Thyroid gland (tissue), 4 donors: ENCODE measurements at regions not wholly inside any gene's neighbourhood (a gene's known extent, or its start where the extent isn't known, plus 50 kb on each side); places are given as distances from the start of the nearest gene placed in this dataset.

Source experiments
- POLR2A ChIP-seq, 2 donors: fragments of 450-650 bp; IDR thresholded peaks; one replicate each; pipeline ENCODE4 v1.6.1; 2017; ENCODE audit warnings: antibody characterized with exemption in 2 of 2, mild to moderate bottlenecking in 2 of 2, moderate library complexity in 1 of 2
- TF ChIP-seq, protein P1 (sequence below), 6 experiments: fragments of 200-600 bp in 3 of 6; fragments of 450-650 bp in 3 of 6; sonication (generic) in 3 of 6; IDR thresholded peaks; one replicate each; pipeline ENCODE4 v1.5.1; 2016 to 2019; ENCODE audit warnings: antibody characterized with exemption in 6 of 6, mild to moderate bottlenecking in 2 of 6, inconsistent platforms in 1 of 6, moderate library complexity in 1 of 6

DNA sequence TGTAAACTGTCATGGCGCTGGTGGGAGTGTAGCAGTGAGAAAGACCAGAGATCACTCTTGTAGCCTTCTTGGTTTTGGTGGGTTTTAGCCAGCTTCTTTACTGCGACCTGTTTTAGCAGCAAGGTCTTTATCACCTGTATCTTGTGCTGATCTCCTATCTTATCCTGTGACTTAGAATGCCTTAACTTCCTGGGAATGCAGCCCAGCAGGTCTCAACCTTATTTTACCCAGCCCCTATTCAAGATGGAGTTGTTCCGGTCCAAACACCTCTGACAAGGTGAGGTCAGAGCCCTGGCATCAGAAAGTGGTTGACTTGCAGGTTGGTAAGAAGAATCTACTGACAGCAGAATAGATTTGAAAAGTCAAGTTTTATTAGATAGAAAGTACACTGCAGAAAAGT, 55.0 kb upstream of the MSH6 start:
- TF ChIP-seq, protein P1, sequence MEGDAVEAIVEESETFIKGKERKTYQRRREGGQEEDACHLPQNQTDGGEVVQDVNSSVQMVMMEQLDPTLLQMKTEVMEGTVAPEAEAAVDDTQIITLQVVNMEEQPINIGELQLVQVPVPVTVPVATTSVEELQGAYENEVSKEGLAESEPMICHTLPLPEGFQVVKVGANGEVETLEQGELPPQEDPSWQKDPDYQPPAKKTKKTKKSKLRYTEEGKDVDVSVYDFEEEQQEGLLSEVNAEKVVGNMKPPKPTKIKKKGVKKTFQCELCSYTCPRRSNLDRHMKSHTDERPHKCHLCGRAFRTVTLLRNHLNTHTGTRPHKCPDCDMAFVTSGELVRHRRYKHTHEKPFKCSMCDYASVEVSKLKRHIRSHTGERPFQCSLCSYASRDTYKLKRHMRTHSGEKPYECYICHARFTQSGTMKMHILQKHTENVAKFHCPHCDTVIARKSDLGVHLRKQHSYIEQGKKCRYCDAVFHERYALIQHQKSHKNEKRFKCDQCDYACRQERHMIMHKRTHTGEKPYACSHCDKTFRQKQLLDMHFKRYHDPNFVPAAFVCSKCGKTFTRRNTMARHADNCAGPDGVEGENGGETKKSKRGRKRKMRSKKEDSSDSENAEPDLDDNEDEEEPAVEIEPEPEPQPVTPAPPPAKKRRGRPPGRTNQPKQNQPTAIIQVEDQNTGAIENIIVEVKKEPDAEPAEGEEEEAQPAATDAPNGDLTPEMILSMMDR (IDR thresholded peaks at IDR 0.05): no peak
- TF ChIP-seq POLR2A (IDR thresholded peaks at IDR 0.05): no peak
